ENCODE measurements at regions not wholly inside any gene's neighbourhood (a gene's known extent, or its start where the extent isn't known, plus 50 kb on each side); places are given as distances from the start of the nearest gene placed in this dataset.

GRCh38 chr6:139533573-139534471, 159.4 kb upstream of the CITED2 start (continued):
- TF ChIP-seq, protein P1, sequence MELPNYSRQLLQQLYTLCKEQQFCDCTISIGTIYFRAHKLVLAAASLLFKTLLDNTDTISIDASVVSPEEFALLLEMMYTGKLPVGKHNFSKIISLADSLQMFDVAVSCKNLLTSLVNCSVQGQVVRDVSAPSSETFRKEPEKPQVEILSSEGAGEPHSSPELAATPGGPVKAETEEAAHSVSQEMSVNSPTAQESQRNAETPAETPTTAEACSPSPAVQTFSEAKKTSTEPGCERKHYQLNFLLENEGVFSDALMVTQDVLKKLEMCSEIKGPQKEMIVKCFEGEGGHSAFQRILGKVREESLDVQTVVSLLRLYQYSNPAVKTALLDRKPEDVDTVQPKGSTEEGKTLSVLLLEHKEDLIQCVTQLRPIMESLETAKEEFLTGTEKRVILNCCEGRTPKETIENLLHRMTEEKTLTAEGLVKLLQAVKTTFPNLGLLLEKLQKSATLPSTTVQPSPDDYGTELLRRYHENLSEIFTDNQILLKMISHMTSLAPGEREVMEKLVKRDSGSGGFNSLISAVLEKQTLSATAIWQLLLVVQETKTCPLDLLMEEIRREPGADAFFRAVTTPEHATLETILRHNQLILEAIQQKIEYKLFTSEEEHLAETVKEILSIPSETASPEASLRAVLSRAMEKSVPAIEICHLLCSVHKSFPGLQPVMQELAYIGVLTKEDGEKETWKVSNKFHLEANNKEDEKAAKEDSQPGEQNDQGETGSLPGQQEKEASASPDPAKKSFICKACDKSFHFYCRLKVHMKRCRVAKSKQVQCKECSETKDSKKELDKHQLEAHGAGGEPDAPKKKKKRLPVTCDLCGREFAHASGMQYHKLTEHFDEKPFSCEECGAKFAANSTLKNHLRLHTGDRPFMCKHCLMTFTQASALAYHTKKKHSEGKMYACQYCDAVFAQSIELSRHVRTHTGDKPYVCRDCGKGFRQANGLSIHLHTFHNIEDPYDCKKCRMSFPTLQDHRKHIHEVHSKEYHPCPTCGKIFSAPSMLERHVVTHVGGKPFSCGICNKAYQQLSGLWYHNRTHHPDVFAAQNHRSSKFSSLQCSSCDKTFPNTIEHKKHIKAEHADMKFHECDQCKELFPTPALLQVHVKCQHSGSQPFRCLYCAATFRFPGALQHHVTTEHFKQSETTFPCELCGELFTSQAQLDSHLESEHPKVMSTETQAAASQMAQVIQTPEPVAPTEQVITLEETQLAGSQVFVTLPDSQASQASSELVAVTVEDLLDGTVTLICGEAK (IDR thresholded peaks at IDR 0.05) = peak; percentile 41; the same call in 1 of the 2 replicates
- TF ChIP-seq, protein P1 (CRISPR knock-in tag; IDR thresholded peaks at IDR 0.05) = no peak
- TF ChIP-seq MCM3 (IDR thresholded peaks at IDR 0.05) (no peak), ZNF12 (CRISPR knock-in tag; IDR thresholded peaks at IDR 0.05) (no peak), RFX5 (IDR thresholded peaks at IDR 0.05; ENCODE audit: low read depth, low read length) (no peak), KDM2B (CRISPR knock-in tag; IDR thresholded peaks at IDR 0.05) (no peak), ZBTB7A (IDR thresholded peaks at IDR 0.05; ENCODE audit: borderline replicate concordance, control insufficient read depth, low read depth, low read length) (peak; percentile 35; the same call in 1 of the 2 replicates), SRSF3 (IDR thresholded peaks at IDR 0.05; ENCODE audit: insufficient read depth, low read length) (no peak), PRPF4 (IDR thresholded peaks at IDR 0.05; ENCODE audit: insufficient read depth, low read depth, low read length, poor library complexity, severe bottlenecking) (no peak), ZNF444 (CRISPR knock-in tag; IDR thresholded peaks at IDR 0.05) (no peak), ZFX (CRISPR knock-in tag; IDR thresholded peaks at IDR 0.05) (no peak)
- TF ChIP-seq, protein P2, sequence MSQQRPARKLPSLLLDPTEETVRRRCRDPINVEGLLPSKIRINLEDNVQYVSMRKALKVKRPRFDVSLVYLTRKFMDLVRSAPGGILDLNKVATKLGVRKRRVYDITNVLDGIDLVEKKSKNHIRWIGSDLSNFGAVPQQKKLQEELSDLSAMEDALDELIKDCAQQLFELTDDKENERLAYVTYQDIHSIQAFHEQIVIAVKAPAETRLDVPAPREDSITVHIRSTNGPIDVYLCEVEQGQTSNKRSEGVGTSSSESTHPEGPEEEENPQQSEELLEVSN (IDR thresholded peaks at IDR 0.05; ENCODE audit: borderline replicate concordance in 1 of 2, extremely low read depth in 1 of 2, insufficient read depth in 1 of 2, insufficient read length in 1 of 2, low read depth in 1 of 2, low read length in 1 of 2, poor library complexity in 1 of 2, severe bottlenecking in 1 of 2) = peak in 1 of 2 experiments; percentile 50

Measured in K562 (cell line).